GM13976 (cell line): ENCODE measurements at regions not wholly inside any gene's neighbourhood (a gene's known extent, or its start where the extent isn't known, plus 50 kb on each side); places are given as distances from the start of the nearest gene placed in this dataset.
"Not testable (repeated sequence)": the region's sequence is repeated elsewhere in the genome, so short reads cannot be mapped to it uniquely, and the experiment has no call there.

Experiments
- DNase-seq: peaks from one replicate; pipeline ENCODE4 v3.0.0; 2012; ENCODE audit warnings: low spot score
- CTCF ChIP-seq: IDR thresholded peaks from 2 replicates; pipeline ENCODE4 v1.5.1; 2012; ENCODE audit warnings: borderline replicate concordance, mild to moderate bottlenecking; ENCODE audit not compliant: insufficient read depth; ENCODE audit errors: extremely low read depth, missing control alignments, control extremely low read depth
- in situ Hi-C: fragments of 300-500 bp; cut with MboI; formaldehyde crosslinking; loops from one replicate; pipeline ENCODE4 v1.12.0; 2022; ENCODE audit warnings: low sequenced_read_pairs, mixed read lengths, inconsistent platforms; ENCODE audit not compliant: unreplicated experiment

- TF ChIP-seq CTCF: no peak
- no peak for DNase-seq
- in situ Hi-C loops: no loop called here
Observed at GRCh38 chr4:100014616-100015015, 64.5 kb upstream of the H2AZ1 start.

- no peak for DNase-seq
- TF ChIP-seq CTCF: no peak
- in situ Hi-C loops: no loop called here
Observed at GRCh38 chr4:100009490-100009889, 59.4 kb upstream of the H2AZ1 start.

- in situ Hi-C loops: no loop called here
- DNase-seq: no peak
- no peak for TF ChIP-seq CTCF
Observed at GRCh38 chr4:100008048-100008447, 58.0 kb upstream of the H2AZ1 start.

GRCh38 chr4:100006161-100006560 is 56.1 kb upstream of the H2AZ1 start:
- DNase-seq, in situ Hi-C loops: not testable (repeated sequence)
